ENCODE measurements at regions not wholly inside any gene's neighbourhood (a gene's known extent, or its start where the extent isn't known, plus 50 kb on each side); places are given as distances from the start of the nearest gene placed in this dataset.

GRCh38 chr3:4030624-4031023 lies 231.4 kb downstream of the LRRN1 start:
- no peaks in the 10 kb centered on the region for H3K9me3 Mint-ChIP-seq (ENCODE audit: insufficient read depth)
- no peak overlapping the region for H3K4me3 Mint-ChIP-seq
- H3K27ac Mint-ChIP-seq = no peak overlapping the region
- no peak for ATAC-seq (ENCODE audit: low read depth)
- DNase-seq = no peak
- H3K4me3 ChIP-seq (ENCODE audit: control extremely low read depth in 1 of 5, extremely low read depth in 1 of 5, insufficient read depth in 1 of 5, low read depth in 2 of 5, low read length in 4 of 5) = no peak overlapping the region
- no peak overlapping the region for H2AFZ ChIP-seq (ENCODE audit: insufficient read depth, low read depth, low read length, poor library complexity, severe bottlenecking)
- POLR2A ChIA-PET = no interaction called here
- CTCF ChIA-PET = interaction anchor here (0.6 to 0.7 kb wide), 2 partner anchors 15 to 246 kb away, joined by 3 read pairs; no protein-coding TSS in a partner anchor
- no peaks in the 10 kb centered on the region for H3K27me3 ChIP-seq (replicated peaks in 1 of 4; ENCODE audit: control extremely low read depth in 1 of 4, control insufficient read depth in 3 of 4, insufficient read depth in 4 of 4, low read length in 3 of 4)
- no peak overlapping the region for H3K4me2 ChIP-seq (replicated peaks; ENCODE audit: low read depth, low read length, poor library complexity, severe bottlenecking)
- no peak overlapping the region for H3K27ac ChIP-seq (ENCODE audit: low read length in 2 of 2)
- H4K20me1 ChIP-seq (ENCODE audit: control insufficient read depth, insufficient read depth, low read length, poor library complexity, severe bottlenecking) = no peaks in the 10 kb centered on the region
- no peaks in the 10 kb centered on the region for H3K36me3 ChIP-seq (replicated peaks in 1 of 2; ENCODE audit: control extremely low read depth in 1 of 2, control insufficient read depth in 1 of 2, extremely low read depth in 1 of 2, insufficient read depth in 2 of 2, low read length in 1 of 2)
- H3K27me3 Mint-ChIP-seq = no peaks in the 10 kb centered on the region
- H3K9me3 ChIP-seq (ENCODE audit: control extremely low read depth in 1 of 3, control insufficient read depth in 2 of 3, insufficient read depth in 1 of 3, low read length in 2 of 3) = no peaks in the 10 kb centered on the region
- H3K4me1 ChIP-seq (ENCODE audit: control insufficient read depth in 2 of 2, insufficient read depth in 2 of 2, low read length in 2 of 2) = no peaks in the 10 kb centered on the region
- WGBS (ENCODE audit: insufficient coverage) = 100% methylated on average over 1 of the region's 1 CpG
- H3K9ac ChIP-seq (ENCODE audit: low read length) = no peak overlapping the region
- intact Hi-C loops (cut with micrococcal nuclease) = no loop called here
- no peak for TF ChIP-seq EZH2 (IDR thresholded peaks at IDR 0.05; ENCODE audit: borderline replicate concordance, insufficient read depth, low read depth, low read length, poor library complexity, severe bottlenecking)
- TF ChIP-seq, protein P1, sequence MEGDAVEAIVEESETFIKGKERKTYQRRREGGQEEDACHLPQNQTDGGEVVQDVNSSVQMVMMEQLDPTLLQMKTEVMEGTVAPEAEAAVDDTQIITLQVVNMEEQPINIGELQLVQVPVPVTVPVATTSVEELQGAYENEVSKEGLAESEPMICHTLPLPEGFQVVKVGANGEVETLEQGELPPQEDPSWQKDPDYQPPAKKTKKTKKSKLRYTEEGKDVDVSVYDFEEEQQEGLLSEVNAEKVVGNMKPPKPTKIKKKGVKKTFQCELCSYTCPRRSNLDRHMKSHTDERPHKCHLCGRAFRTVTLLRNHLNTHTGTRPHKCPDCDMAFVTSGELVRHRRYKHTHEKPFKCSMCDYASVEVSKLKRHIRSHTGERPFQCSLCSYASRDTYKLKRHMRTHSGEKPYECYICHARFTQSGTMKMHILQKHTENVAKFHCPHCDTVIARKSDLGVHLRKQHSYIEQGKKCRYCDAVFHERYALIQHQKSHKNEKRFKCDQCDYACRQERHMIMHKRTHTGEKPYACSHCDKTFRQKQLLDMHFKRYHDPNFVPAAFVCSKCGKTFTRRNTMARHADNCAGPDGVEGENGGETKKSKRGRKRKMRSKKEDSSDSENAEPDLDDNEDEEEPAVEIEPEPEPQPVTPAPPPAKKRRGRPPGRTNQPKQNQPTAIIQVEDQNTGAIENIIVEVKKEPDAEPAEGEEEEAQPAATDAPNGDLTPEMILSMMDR (IDR thresholded peaks at IDR 0.05) = no peak
- no peaks in the 10 kb centered on the region for H3K4me1 Mint-ChIP-seq
- H3K79me2 ChIP-seq (ENCODE audit: control insufficient read depth, insufficient read depth, low read length) = no peaks in the 10 kb centered on the region

DNA sequence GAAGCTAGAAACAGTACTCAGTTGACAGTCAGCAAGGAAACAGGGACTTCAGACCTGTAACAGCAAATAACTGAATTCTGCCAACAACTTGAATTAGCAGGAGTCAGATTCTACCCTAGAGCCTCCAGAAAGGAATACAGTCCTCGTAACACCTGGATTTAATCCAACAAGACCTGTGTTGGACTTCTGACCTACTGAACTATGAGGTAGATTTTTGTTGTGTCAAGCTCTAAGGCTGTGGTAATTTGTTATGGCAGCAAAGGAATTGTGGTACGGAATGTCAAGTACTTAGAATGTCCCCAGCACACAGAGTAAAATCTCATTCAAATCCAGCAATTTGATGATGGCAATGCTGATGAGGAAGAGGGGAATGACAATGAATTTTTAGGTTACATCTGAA lies 234.1 kb downstream of the LRRN1 start:
- no peaks in the 10 kb centered on the region for H3K9me3 ChIP-seq (ENCODE audit: control extremely low read depth in 1 of 3, control insufficient read depth in 2 of 3, insufficient read depth in 1 of 3, low read length in 2 of 3)
- H3K36me3 ChIP-seq (replicated peaks in 1 of 2; ENCODE audit: control extremely low read depth in 1 of 2, control insufficient read depth in 1 of 2, extremely low read depth in 1 of 2, insufficient read depth in 2 of 2, low read length in 1 of 2) = no peaks in the 10 kb centered on the region
- intact Hi-C loops (cut with micrococcal nuclease) = no loop called here

More for the DNA sequence above, 234.1 kb downstream of the LRRN1 start:
- Histone ChIP-seq H4K20me1 (ENCODE audit: control insufficient read depth, insufficient read depth, low read length, poor library complexity, severe bottlenecking) (no peaks in the 10 kb centered on the region), H3K4me2 (replicated peaks; ENCODE audit: low read depth, low read length, poor library complexity, severe bottlenecking) (no peak overlapping the region), H3K4me3 (ENCODE audit: control extremely low read depth in 1 of 5, extremely low read depth in 1 of 5, insufficient read depth in 1 of 5, low read depth in 2 of 5, low read length in 4 of 5) (no peak overlapping the region), H3K4me1 (ENCODE audit: control insufficient read depth in 2 of 2, insufficient read depth in 2 of 2, low read length in 2 of 2) (no peaks in the 10 kb centered on the region), H3K27ac (ENCODE audit: low read length in 2 of 2) (no peak overlapping the region), H3K27me3 (replicated peaks in 1 of 4; ENCODE audit: control extremely low read depth in 1 of 4, control insufficient read depth in 3 of 4, insufficient read depth in 4 of 4, low read length in 3 of 4) (no peaks in the 10 kb centered on the region), H3K9ac (ENCODE audit: low read length) (no peak overlapping the region), H2AFZ (ENCODE audit: insufficient read depth, low read depth, low read length, poor library complexity, severe bottlenecking) (no peak overlapping the region), H3K79me2 (ENCODE audit: control insufficient read depth, insufficient read depth, low read length) (no peaks in the 10 kb centered on the region)
- Mint-ChIP-seq H3K27ac (no peak overlapping the region), H3K9me3 (ENCODE audit: insufficient read depth) (no peaks in the 10 kb centered on the region), H3K4me1 (no peaks in the 10 kb centered on the region), H3K4me3 (no peak overlapping the region), H3K27me3 (no peaks in the 10 kb centered on the region)
- CTCF ChIA-PET = no interaction called here
- POLR2A ChIA-PET = no interaction called here
- ATAC-seq (ENCODE audit: low read depth) (no peak), DNase-seq (no peak)
- TF ChIP-seq EZH2 (IDR thresholded peaks at IDR 0.05; ENCODE audit: borderline replicate concordance, insufficient read depth, low read depth, low read length, poor library complexity, severe bottlenecking) = no peak
- TF ChIP-seq, protein P1 (IDR thresholded peaks at IDR 0.05) = no peak
- WGBS (ENCODE audit: insufficient coverage) = no CpG with 5 or more reads among the region's 2 CpGs

Measured in B cell (primary cell).